Esophagus muscularis mucosa (tissue), 4 donors: ENCODE measurements at regions not wholly inside any gene's neighbourhood (a gene's known extent, or its start where the extent isn't known, plus 50 kb on each side); places are given as distances from the start of the nearest gene placed in this dataset.

Experiments
- DNase-seq: peaks from one replicate; pipeline ENCODE4 v3.0.0-alpha.2; 2017; ENCODE audit errors: extremely low spot score
- H3K27ac ChIP-seq, 4 donors: fragments of 200-600 bp; sonication (generic); replicated peaks in 1 of 4; 1 replicate in 3 of 4; 2 replicates in 1 of 4; pipeline ENCODE4 v1.5.1; 2016 to 2019; ENCODE audit warnings: mild to moderate bottlenecking in 1 of 4
- H3K27me3 ChIP-seq, 4 donors: fragments of 200-600 bp; sonication (generic); one replicate each; pipeline versions ENCODE4 v1.5.1 to v1.6.0; 2016 to 2019
- H3K36me3 ChIP-seq, 4 donors: fragments of 200-600 bp; sonication (generic); one replicate each; pipeline ENCODE4 v1.5.1; 2016 to 2019
- H3K4me1 ChIP-seq, 4 donors: fragments of 200-600 bp; sonication (generic); one replicate each; pipeline ENCODE4 v1.5.1; 2016 to 2019
- H3K4me3 ChIP-seq, 4 donors: fragments of 200-600 bp; sonication (generic); 1 replicate in 2 of 4; 2 replicates in 2 of 4; pipeline ENCODE4 v1.5.1; 2016 to 2019; ENCODE audit warnings: mild to moderate bottlenecking in 4 of 4, moderate library complexity in 1 of 4
- H3K9me3 ChIP-seq, 4 donors: fragments of 200-600 bp; sonication (generic); 1 replicate in 3 of 4; 2 replicates in 1 of 4; pipeline ENCODE4 v1.5.1; 2016 to 2019
- CTCF ChIP-seq, 3 experiments: fragments of 200-600 bp in 2 of 3; fragments of 450-650 bp in 1 of 3; sonication (generic) in 2 of 3; IDR thresholded peaks; one replicate each; pipeline ENCODE4 v1.5.1; 2017 to 2019; ENCODE audit warnings: antibody characterized with exemption in 3 of 3, mild to moderate bottlenecking in 2 of 3, moderate library complexity in 1 of 3
- EP300 ChIP-seq: sonication (generic); formaldehyde crosslinking; IDR thresholded peaks from one replicate; pipeline ENCODE4 v1.6.1; 2017; ENCODE audit warnings: antibody characterized with exemption
- POLR2A ChIP-seq: fragments of 450-650 bp; IDR thresholded peaks from one replicate; pipeline ENCODE4 v1.6.1; 2017; ENCODE audit warnings: antibody characterized with exemption, moderate library complexity, mild to moderate bottlenecking, low read depth
- POLR2AphosphoS5 ChIP-seq, 2 donors: sonication (generic); formaldehyde crosslinking; IDR thresholded peaks; one replicate each; pipeline ENCODE4 v1.6.1; 2017; ENCODE audit warnings: antibody characterized with exemption in 2 of 2
- WGBS: methylation state at CpG from one replicate; pipeline ENCODE4 v1.1.5; 2018; 5-methylcytosine and 5-hydroxymethylcytosine counted together
- intact Hi-C: fragments of 100-400 bp; cut with DNase I; formaldehyde crosslinking; loops from one replicate; pipeline ENCODE4 v1.15.1; 2023

- Histone ChIP-seq H3K27ac (no peak overlapping the region), H3K27me3 (no peaks in the 10 kb centered on the region), H3K36me3 (no peaks in the 10 kb centered on the region), H3K9me3 (no peaks in the 10 kb centered on the region), H3K4me3 (no peak overlapping the region), H3K4me1 (no peaks in the 10 kb centered on the region)
- no peak for TF ChIP-seq POLR2AphosphoS5 (IDR thresholded peaks at IDR 0.05)
- TF ChIP-seq POLR2A = no peak
- no peak for TF ChIP-seq CTCF (IDR thresholded peaks at IDR 0.05)
- TF ChIP-seq EP300 = no peak
- no peak for DNase-seq
- intact Hi-C loops = no loop called here
- WGBS = 96% methylated on average over 2 of the region's 2 CpGs
Observed at GRCh38 chr13:72112216-72112615, 245.2 kb upstream of the DACH1 start.

- DNase-seq = no peak
- intact Hi-C loops = no loop called here
Observed at GRCh38 chr13:72109863-72110262, 242.9 kb upstream of the DACH1 start.

GRCh38 chr13:72104656-72105180, 237.7 kb upstream of the DACH1 start:
- H3K36me3 ChIP-seq = no peaks in the 10 kb centered on the region
- TF ChIP-seq EP300 (no peak), CTCF (IDR thresholded peaks at IDR 0.05) (no peak)
- intact Hi-C loops = no loop called here
- no peak for DNase-seq
- no peaks in the 10 kb centered on the region for H3K9me3 ChIP-seq
- no peaks in the 10 kb centered on the region for H3K27me3 ChIP-seq
- no peak overlapping the region for H3K4me3 ChIP-seq
- H3K4me1 ChIP-seq = no peaks in the 10 kb centered on the region
- H3K27ac ChIP-seq = no peak overlapping the region
- 39% methylated on average over 1 of the region's 1 CpG for WGBS

More at GRCh38 chr13:72109863-72110262, 242.9 kb upstream of the DACH1 start:
- Histone ChIP-seq H3K4me1 (no peaks in the 10 kb centered on the region), H3K36me3 (no peaks in the 10 kb centered on the region), H3K4me3 (no peak overlapping the region), H3K27ac (no peak overlapping the region), H3K9me3 (no peaks in the 10 kb centered on the region), H3K27me3 (no peaks in the 10 kb centered on the region)
- 72% methylated on average over 4 of the region's 4 CpGs for WGBS
- no peak for TF ChIP-seq CTCF (IDR thresholded peaks at IDR 0.05)
- no peak for TF ChIP-seq EP300
- TF ChIP-seq POLR2AphosphoS5 (IDR thresholded peaks at IDR 0.05) = no peak
- TF ChIP-seq POLR2A = no peak

GRCh38 chr13:72101768-72102400, 234.9 kb upstream of the DACH1 start:
- TF ChIP-seq CTCF (IDR thresholded peaks at IDR 0.05) (no peak), EP300 (no peak), POLR2A (no peak), POLR2AphosphoS5 (IDR thresholded peaks at IDR 0.05) (no peak)
- WGBS = 92% methylated on average over 3 of the region's 3 CpGs
- H3K36me3 ChIP-seq = no peaks in the 10 kb centered on the region
- no peak for DNase-seq
- no peaks in the 10 kb centered on the region for H3K4me1 ChIP-seq
- no peaks in the 10 kb centered on the region for H3K9me3 ChIP-seq
- intact Hi-C loops = no loop called here
- no peak overlapping the region for H3K27ac ChIP-seq
- H3K4me3 ChIP-seq = no peak overlapping the region
- no peaks in the 10 kb centered on the region for H3K27me3 ChIP-seq

GRCh38 chr13:72100339-72100738, 233.3 kb upstream of the DACH1 start:
- H3K27me3 ChIP-seq = no peaks in the 10 kb centered on the region
- no peaks in the 10 kb centered on the region for H3K9me3 ChIP-seq
- DNase-seq = no peak
- TF ChIP-seq POLR2AphosphoS5 (IDR thresholded peaks at IDR 0.05) (no peak), POLR2A (no peak), EP300 (no peak), CTCF (IDR thresholded peaks at IDR 0.05) (no peak)
- H3K36me3 ChIP-seq = no peaks in the 10 kb centered on the region
- no peaks in the 10 kb centered on the region for H3K4me1 ChIP-seq
- WGBS = 46% methylated on average over 2 of the region's 2 CpGs
- no peak overlapping the region for H3K4me3 ChIP-seq
- no peak overlapping the region for H3K27ac ChIP-seq
- intact Hi-C loops = no loop called here
